DMS53 treated with DMSO at 0.1 percent for 48 hours (cell line): ENCODE measurements at regions not wholly inside any gene's neighbourhood (a gene's known extent, or its start where the extent isn't known, plus 50 kb on each side); places are given as distances from the start of the nearest gene placed in this dataset.

ENCODE experiments used
- DNase-seq: peaks from one replicate; lab custom pipeline; 2025; ENCODE audit not compliant: unreplicated experiment; lab: John Stamatoyannopoulos, UW

DNA sequence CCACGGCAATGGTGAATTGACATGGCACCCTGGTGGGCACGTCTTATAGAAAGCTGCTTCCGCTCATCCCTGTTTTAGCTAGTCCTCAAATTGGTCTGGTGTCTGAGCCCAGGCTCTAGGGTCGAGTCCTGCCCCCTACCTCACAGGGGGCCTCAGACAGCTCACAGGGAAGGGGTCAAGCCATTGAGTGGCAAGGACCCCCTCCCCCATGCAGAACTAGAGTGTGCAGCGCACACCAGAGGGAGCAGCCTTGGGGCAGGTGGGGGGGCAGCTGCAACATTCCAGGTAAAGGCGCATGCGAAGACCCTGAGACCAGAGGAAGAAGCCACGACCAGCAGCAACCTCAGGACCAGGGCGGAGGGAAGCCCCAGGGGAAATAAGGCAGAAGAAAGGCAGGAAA, 240.4 kb upstream of the PPP2R2D start:
- no peak for DNase-seq

GRCh38 chr10:131662851-131663250, 238.0 kb upstream of the PPP2R2D start:
- no peak for DNase-seq

DNA sequence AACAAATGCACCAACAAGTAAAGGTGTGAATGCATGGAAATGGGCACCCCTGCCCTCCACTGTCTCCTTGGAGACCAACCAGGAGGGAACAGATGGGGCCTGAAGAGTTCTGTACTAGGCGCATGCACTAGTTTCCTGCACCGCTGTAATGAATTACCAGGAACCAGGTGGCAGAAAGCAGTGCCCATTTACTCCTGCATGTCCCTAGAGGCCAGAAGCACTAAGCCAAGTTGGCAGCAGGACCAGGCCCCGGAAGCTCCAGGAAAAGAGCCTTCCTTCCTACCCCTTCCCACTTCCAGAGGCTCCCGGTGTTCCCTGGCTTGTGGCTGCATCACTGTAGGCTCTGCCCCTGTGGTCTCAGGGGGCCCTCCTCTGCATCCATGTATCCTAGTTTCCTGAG, 237.5 kb upstream of the PPP2R2D start:
- no peak for DNase-seq

- no peak for DNase-seq
These were observed 234.7 kb upstream of the PPP2R2D start for GRCh38 chr10:131666091-131666490.

GRCh38 chr10:131667047-131667446, 233.8 kb upstream of the PPP2R2D start:
- no peak for DNase-seq

GRCh38 chr10:131667561-131667960, 233.2 kb upstream of the PPP2R2D start:
- no peak for DNase-seq

- no peak for DNase-seq
These were observed 231.9 kb upstream of the PPP2R2D start for GRCh38 chr10:131668903-131669302.

GRCh38 chr10:131669838-131670237, 231.0 kb upstream of the PPP2R2D start:
- no peak for DNase-seq

GRCh38 chr10:131670341-131670740, 230.5 kb upstream of the PPP2R2D start:
- DNase-seq: no peak

GRCh38 chr10:131673396-131673795, 227.4 kb upstream of the PPP2R2D start:
- no peak for DNase-seq

- DNase-seq: no peak
These were observed 226.7 kb upstream of the PPP2R2D start for GRCh38 chr10:131674130-131674529.

GRCh38 chr10:131675104-131675503, 225.7 kb upstream of the PPP2R2D start:
- no peak for DNase-seq

DNA sequence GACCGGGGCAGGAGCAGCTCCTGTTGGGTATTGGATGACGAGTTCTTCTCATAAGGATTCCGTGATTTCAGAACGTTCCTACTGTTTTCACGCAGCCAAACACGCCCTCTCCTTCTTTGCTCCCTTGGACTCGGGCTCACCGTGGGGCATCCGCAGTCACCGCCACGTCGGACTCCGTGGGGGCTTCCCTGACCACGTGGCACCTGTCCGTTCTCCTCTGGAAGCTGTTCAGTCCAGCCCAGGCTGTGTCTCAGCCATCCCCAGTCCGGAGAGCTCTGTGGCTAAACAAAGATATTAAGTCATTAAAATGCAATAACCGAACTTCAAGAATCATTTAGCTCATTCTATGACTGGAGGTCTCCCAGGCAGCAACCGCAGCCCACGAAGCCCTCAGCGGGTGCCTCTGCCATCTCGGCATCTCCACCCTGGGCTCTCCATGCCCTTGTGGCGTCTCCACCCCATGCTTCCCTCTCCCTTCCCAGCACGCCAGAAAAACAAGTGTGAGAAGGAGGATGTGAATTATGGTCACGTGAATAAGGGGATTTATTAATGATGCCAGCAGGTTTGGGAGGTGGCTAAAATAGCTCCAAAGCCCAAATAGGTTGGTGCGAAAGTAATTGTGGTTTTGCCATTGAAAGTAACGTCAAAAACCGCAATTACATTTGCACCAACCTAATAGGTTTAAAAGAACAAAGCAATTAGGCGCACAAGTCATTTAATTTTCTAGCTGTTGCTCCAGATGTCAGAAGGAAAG, 224.6 kb upstream of the PPP2R2D start:
- no peak for DNase-seq

GRCh38 chr10:131676800-131677421, 223.9 kb upstream of the PPP2R2D start:
- no peak for DNase-seq

- DNase-seq: no peak
These were observed 223.1 kb upstream of the PPP2R2D start for GRCh38 chr10:131677671-131678070.

DNA sequence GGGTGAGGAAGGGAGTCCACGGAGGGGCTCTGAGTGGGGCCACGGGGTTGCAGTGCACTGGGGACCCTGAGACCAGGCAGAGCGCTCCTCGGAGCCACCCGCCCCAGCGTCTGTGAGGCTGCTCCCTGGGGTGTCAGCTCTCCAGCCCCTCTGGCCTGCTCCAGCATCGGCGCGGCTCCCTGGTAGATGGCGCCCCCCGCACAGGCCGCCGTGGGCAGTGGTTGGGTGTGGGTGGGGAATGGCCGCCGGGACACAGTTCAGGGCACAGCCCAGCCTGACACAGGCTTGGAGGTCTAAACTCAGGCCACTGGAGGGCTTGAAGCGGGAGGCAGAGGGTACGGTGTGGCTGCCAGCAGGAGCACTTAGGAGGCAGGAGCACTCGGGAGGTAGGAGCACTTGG, 222.6 kb upstream of the PPP2R2D start:
- DNase-seq: no peak

DNA sequence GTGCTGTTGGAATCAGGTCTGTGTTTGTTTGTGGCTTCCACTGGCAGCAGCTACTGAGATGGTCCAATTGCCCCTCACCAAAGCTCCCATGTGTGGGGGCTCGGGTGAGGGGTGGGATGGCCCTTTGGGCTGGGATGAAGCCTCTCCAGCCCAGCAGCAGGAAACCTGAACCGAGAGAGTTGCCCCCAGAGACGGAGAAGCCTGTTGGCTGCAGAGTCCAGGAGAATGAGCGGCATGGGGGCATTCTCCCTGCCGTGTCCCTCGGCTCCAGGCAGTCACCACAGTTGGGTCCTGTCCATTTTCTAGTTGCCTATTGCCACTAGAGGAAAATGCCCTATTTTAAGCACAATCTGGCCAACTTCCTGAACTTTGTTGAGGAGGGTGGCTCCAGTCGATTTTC, 222.2 kb upstream of the PPP2R2D start:
- no peak for DNase-seq

- no peak for DNase-seq
These were observed 220.9 kb upstream of the PPP2R2D start for GRCh38 chr10:131679926-131680325.

- DNase-seq: no peak
These were observed 219.7 kb upstream of the PPP2R2D start for GRCh38 chr10:131681122-131681521.

DNA sequence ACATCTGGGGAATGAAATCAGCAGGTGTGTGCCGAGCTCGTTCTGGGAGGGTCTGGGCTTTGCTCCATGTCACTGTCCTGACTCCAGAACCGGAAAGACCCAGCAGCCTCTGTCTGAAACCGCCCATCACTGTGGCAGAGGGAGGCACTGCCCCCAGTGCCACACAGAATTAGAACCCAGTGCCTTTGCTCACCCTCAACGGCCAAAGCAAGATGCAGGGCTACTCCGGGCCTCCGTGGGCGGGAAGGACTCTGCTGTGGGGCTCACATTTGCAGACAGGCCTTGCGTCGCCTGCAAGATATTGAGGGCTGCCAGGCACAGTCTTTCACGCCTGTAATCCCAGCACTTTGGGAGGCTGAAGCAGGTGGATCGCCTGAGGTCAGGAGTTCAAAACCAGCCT, 219.2 kb upstream of the PPP2R2D start:
- DNase-seq: no peak

- DNase-seq: no peak
These were observed 218.4 kb upstream of the PPP2R2D start for GRCh38 chr10:131682271-131682962.

GRCh38 chr10:131683281-131683861, 217.4 kb upstream of the PPP2R2D start:
- no peak for DNase-seq
